Loucy (cell line): ENCODE measurements at regions not wholly inside any gene's neighbourhood (a gene's known extent, or its start where the extent isn't known, plus 50 kb on each side); places are given as distances from the start of the nearest gene placed in this dataset.

ENCODE experiments used
- H2AFZ ChIP-seq: fragments of 200-600 bp; sonication (generic); 2 replicates; pipeline ENCODE4 v1.6.0; 2016; ENCODE audit warnings: antibody characterized with exemption, mild to moderate bottlenecking, low read length, moderate library complexity
- H3F3A ChIP-seq: fragments of 200-600 bp; 2 replicates; pipeline ENCODE4 v1.6.0; 2016; ENCODE audit warnings: antibody characterized with exemption, low read depth, mild to moderate bottlenecking
- H3K27me3 ChIP-seq: fragments of 200-600 bp; sonication (generic); 2 replicates; pipeline ENCODE4 v1.6.1; 2014; ENCODE audit warnings: low read length, mild to moderate bottlenecking; ENCODE audit not compliant: insufficient read depth, poor library complexity, severe bottlenecking
- H3K36me3 ChIP-seq: fragments of 200-600 bp; sonication (generic); 2 replicates; pipeline ENCODE4 v1.6.1; 2016; ENCODE audit warnings: low read length; ENCODE audit not compliant: insufficient read depth
- H3K4me1 ChIP-seq: fragments of 200-600 bp; sonication (generic); 2 replicates; pipeline ENCODE4 v1.5.1; 2014; ENCODE audit warnings: low read length, mild to moderate bottlenecking; ENCODE audit not compliant: insufficient read depth, poor library complexity, severe bottlenecking
- H3K4me2 ChIP-seq: fragments of 200-600 bp; sonication (generic); 2 replicates; pipeline ENCODE4 v1.6.0; 2014; ENCODE audit warnings: antibody characterized with exemption, low read length, low read depth, mild to moderate bottlenecking; ENCODE audit not compliant: poor library complexity, severe bottlenecking
- H3K4me3 ChIP-seq: fragments of 200-600 bp; sonication (generic); 2 replicates; pipeline ENCODE4 v1.5.1; 2014; ENCODE audit warnings: low read length, mild to moderate bottlenecking, mixed read lengths; ENCODE audit not compliant: poor library complexity, severe bottlenecking
- H3K79me2 ChIP-seq: fragments of 200-600 bp; sonication (generic); 2 replicates; pipeline ENCODE4 v1.6.1; 2014; ENCODE audit warnings: low read length; ENCODE audit not compliant: insufficient read depth
- H3K9ac ChIP-seq: fragments of 200-600 bp; sonication (generic); 2 replicates; pipeline ENCODE4 v1.6.0; 2014; ENCODE audit warnings: mild to moderate bottlenecking, low read depth, low read length, moderate library complexity; ENCODE audit not compliant: poor library complexity, severe bottlenecking
- H3K9me2 ChIP-seq: fragments of 200-600 bp; sonication (generic); replicated peaks from 2 replicates; pipeline ENCODE4 v1.6.1; 2016; ENCODE audit warnings: low read depth, low read length, mixed read lengths
- H3K9me3 ChIP-seq: fragments of 200-600 bp; sonication (generic); 2 replicates; pipeline ENCODE4 v1.6.1; 2014; ENCODE audit warnings: mild to moderate bottlenecking, antibody characterized with exemption, low read length, low read depth; ENCODE audit not compliant: insufficient read depth
- H4K20me1 ChIP-seq: fragments of 200-600 bp; sonication (generic); 2 replicates; pipeline ENCODE4 v1.6.0; 2014; ENCODE audit warnings: antibody characterized with exemption, low read length, mild to moderate bottlenecking; ENCODE audit not compliant: insufficient read depth, poor library complexity, severe bottlenecking
- CTCF ChIP-seq: fragments of 200-600 bp; sonication (generic); conservative IDR thresholded peaks from 2 replicates; pipeline ENCODE4 v1.5.1; 2014; ENCODE audit warnings: mild to moderate bottlenecking, antibody characterized with exemption, low read length
- EZH2phosphoT487 ChIP-seq: fragments of 200-600 bp; IDR thresholded peaks from 2 replicates; pipeline ENCODE4 v1.6.1; 2018; ENCODE audit warnings: antibody characterized with exemption, mild to moderate bottlenecking, moderate library complexity, borderline replicate concordance

GRCh38 chr10:53276797-53277196 is 504.2 kb upstream of the MBL2 start:
- Histone ChIP-seq H3K4me2 (no peak overlapping the region), H3K79me2 (no peaks in the 10 kb centered on the region), H3K4me1 (no peaks in the 10 kb centered on the region), H3K4me3 (no peak overlapping the region), H4K20me1 (no peaks in the 10 kb centered on the region), H3K27me3 (no peaks in the 10 kb centered on the region), H3F3A (no peaks in the 10 kb centered on the region), H3K9me2 (no peaks in the 10 kb centered on the region), H3K9me3 (no peaks in the 10 kb centered on the region), H3K36me3 (no peaks in the 10 kb centered on the region), H2AFZ (no peak overlapping the region), H3K9ac (no peak overlapping the region)
- no peak for TF ChIP-seq EZH2phosphoT487
- TF ChIP-seq CTCF, result no peak

GRCh38 chr10:53269482-53269881 is 496.9 kb upstream of the MBL2 start:
- Histone ChIP-seq H3K27me3 (no peaks in the 10 kb centered on the region), H3K79me2 (no peaks in the 10 kb centered on the region), H3K36me3 (no peaks in the 10 kb centered on the region), H4K20me1 (no peaks in the 10 kb centered on the region), H3K4me2 (no peak overlapping the region), H3K4me3 (no peak overlapping the region), H3K9ac (no peak overlapping the region), H3K4me1 (no peaks in the 10 kb centered on the region), H2AFZ (no peak overlapping the region), H3F3A (no peaks in the 10 kb centered on the region), H3K9me2 (no peaks in the 10 kb centered on the region), H3K9me3 (no peaks in the 10 kb centered on the region)
- TF ChIP-seq CTCF (no peak), EZH2phosphoT487 (no peak)

GRCh38 chr10:53260213-53260612 is 487.6 kb upstream of the MBL2 start:
- H3K4me2 ChIP-seq, result no peak overlapping the region
- H3K9me3 ChIP-seq, result no peaks in the 10 kb centered on the region
- H4K20me1 ChIP-seq, result no peaks in the 10 kb centered on the region
- no peaks in the 10 kb centered on the region for H3F3A ChIP-seq
- no peak overlapping the region for H3K9ac ChIP-seq
- H3K27me3 ChIP-seq, result no peaks in the 10 kb centered on the region
- H3K4me3 ChIP-seq, result no peak overlapping the region
- TF ChIP-seq EZH2phosphoT487 (no peak), CTCF (no peak)
- no peaks in the 10 kb centered on the region for H3K4me1 ChIP-seq
- H3K9me2 ChIP-seq, result no peaks in the 10 kb centered on the region
- H3K36me3 ChIP-seq, result no peaks in the 10 kb centered on the region
- H3K79me2 ChIP-seq, result no peaks in the 10 kb centered on the region
- H2AFZ ChIP-seq, result no peak overlapping the region
